RKO (cell line): ENCODE measurements at regions not wholly inside any gene's neighbourhood (a gene's known extent, or its start where the extent isn't known, plus 50 kb on each side); places are given as distances from the start of the nearest gene placed in this dataset.

ENCODE experiments used
- DNase-seq: peaks from one replicate; pipeline ENCODE4 v3.0.0-alpha.2; 2016; ENCODE audit warnings: low spot score

DNA sequence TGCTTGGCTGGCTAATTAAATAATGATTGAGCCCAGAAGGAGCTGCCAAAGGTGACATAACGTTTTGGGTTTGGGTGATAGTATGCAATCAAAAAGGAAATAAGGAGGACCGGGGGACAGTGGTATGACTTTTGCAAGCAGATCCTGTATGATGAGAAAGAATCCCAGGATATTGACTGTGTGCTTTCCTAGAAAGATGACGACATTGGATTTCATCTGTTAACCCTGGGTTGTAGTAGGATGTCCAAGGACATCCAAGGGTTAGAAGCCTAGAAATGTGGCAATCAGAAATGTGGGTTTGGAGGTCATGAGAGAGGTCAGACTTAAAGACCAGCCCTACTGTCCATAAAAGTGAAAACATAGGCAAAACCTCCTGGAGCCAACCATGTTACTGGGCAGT is 50.3 kb upstream of the HMHB1 start:
- no peak for DNase-seq

DNA sequence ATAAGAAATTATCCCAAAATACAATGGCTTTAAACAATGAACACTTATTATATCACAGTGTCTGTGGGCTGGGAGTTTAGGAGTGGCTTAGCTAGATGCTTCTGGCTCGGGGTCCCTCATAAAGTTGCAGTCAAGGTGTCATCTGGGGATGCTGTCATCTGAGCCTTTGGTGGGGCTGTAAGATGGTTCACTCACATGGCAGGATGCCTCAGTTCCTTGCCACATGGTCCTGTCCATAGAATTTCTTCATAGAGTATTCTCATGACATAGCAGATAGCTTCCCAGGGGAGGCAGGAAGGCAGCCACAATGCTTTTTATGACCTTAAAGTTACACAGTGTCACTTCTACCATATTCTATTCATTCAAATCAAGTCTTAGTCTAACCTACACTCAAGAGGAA is 51.2 kb upstream of the HMHB1 start:
- no peak for DNase-seq

DNA sequence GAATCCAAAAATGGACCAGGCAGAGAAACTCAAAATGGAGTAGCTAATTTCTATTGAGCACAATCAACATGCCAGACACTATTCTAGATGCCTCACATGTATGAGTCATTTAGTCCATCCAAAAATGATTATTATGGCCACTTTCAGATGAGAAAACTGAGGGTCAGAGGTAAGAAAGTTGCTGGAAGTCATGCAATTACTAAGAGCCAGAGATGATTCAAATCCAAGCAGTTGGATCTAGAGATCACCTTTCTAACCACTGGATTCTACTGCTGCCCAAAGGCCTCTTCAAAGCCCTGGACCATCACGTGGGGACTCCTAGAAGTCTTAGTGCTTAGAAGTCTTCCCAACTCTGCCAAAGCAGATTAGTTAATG is 51.8 kb upstream of the HMHB1 start:
- DNase-seq = no peak

DNA sequence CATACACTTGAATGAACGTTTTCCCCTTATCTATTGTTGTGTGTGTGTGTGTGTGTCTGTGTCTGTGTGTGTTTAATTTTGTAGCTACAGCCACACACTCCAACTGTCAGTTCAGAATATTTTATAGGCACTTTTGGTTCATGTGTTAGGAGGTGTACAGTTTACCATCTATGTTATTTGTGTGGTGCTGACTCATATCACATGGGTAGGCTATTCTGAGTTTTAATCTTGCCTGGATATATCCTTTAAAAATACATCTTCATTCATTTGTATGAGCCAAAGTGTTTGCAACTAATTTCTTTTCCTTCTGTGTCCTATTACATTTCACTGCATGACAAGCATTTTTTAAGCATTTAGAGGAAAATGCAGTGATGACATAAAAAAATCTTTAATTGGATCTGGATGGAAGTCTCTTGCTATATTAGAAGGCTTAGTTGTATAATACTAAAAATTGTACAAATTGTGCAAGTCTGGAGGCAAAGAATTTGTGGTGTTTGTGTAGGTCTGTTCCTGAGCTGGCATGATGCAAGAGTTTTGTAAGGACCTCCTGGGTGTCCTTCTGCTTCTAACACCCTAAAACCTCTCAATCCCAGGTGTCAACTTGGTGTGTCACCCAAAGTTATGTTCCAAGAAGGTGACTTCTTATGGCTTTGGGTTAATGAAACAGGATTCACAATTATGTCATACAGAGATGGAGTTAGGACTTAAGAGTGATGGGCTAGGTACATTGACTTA is 52.4 kb upstream of the HMHB1 start:
- DNase-seq = no peak

DNA sequence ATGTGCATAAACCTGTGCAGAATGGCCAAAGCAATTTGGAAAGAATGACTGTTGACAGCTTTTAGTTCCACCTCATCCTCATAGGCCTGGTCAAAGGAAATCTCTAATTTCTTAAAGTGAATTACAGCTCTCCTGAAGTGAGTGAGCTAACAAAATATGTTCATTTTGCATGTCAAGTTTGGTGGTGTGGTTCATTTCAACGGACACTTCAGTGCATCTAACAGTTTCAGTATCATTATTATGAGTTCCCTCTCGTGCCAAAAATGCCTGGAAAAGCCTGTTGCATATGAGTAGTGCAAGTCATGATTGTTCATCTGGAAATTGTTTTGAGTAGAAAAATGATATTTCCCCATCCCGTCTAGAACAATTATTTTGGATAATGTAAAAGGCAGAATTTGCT is 53.2 kb upstream of the HMHB1 start:
- DNase-seq = no peak

DNA sequence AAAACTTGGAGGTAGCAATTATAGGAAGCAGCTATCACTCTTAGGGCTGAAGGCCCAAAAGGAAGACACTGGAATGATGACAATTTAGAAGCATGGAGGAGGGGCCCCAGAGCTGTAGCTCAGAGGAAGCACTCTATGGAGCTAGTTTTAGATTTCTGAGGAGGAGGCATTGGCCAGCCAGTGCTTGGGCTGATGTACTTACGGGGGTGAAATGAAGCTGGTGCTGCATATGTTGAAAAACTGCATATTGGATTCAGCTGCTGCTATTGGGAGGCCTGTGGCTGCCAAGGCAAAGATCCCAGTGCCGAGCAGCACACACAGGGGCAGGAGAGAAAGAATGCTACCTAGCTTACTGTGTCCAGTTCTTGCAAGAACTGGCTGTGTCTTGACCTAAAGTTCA is 53.9 kb upstream of the HMHB1 start:
- DNase-seq = no peak

DNA sequence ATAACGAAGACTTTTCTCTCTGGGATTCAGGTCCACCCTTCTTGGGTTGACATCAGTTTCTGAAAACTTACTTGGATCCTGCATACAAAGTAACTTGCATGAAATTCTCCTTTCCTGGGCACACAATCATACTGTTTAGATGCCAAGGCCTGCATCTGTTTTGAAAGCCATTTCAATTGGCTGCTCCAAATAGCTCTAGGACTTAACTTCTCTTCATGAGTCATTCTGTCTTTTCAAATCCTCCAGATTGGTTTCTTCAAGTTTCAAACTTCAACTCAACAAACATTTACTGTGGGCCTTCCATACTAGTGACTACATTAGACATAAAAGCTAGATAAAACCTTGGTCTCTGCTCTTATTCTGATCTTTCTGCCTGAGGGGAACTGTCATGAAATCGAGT is 54.8 kb upstream of the HMHB1 start:
- no peak for DNase-seq

DNA sequence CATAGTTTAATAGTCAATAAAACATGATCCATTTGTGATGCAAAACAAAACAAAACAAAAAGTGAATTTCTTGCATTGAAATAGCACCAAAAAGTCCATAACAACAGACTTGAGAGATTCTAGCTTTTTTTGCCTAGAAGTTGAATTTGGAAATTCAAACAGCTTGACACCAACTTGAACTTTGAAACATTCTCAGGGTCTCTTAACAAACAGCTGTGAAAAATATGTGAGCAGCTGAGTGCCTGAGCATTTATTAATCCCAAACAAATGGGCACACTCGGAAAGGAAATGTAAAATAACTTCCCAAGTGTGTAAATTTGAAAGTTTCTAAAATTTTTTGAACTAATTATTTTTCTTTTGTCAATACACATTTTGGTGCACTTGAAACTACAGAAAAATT is 56.0 kb upstream of the HMHB1 start:
- no peak for DNase-seq

DNA sequence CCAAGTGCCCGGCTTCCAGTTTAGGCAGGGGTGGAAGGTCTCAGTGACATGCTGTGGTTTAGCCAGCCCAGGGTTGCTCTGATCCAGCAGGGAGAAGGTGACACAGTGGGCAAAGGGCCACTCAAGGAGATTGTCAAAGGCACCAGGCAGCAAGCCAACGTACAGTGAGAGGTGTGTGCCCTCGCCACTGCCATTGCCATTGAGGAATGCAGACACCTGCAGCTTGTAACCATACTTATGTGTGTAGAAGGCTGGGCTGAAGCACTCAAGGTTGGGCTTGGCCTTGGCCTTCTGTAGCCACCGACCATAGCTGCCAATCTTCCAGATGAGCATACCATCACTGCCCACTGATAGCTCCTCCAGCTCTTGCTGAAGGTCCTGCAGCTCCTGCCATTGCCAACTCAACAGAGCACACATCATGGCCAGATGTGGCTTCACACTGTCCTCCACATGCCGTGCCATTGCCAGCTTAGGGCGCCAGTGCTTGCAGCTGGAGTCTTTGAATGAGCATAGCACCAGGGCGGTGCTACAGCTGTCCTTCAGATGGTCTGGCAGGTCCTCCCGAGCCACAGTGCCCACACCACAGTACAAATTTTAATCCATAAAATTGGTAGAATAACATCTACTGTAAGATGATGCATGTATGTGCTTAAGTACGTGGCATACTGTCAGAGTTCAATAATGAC is 59.7 kb upstream of the HMHB1 start:
- DNase-seq = no peak

DNA sequence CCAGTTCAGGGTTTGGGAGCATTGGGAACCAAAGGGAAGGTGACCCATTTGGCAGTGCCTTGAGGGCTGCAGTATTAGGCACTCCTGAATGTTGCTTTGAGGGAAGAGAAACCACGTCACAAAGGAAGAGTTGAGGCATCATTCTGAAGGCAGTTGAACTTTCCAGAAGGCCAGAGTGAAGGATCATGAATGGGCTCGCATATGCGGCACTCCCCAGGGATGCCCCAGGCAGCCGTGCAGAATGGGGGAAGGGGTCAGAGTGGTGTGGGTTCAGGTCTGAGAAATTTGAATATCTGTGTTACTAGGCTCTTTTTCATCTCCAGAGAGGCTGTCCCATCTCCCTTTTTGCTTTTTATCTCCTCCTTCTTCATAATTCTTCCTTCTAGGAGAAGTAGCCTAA is 60.6 kb upstream of the HMHB1 start:
- DNase-seq = no peak

DNA sequence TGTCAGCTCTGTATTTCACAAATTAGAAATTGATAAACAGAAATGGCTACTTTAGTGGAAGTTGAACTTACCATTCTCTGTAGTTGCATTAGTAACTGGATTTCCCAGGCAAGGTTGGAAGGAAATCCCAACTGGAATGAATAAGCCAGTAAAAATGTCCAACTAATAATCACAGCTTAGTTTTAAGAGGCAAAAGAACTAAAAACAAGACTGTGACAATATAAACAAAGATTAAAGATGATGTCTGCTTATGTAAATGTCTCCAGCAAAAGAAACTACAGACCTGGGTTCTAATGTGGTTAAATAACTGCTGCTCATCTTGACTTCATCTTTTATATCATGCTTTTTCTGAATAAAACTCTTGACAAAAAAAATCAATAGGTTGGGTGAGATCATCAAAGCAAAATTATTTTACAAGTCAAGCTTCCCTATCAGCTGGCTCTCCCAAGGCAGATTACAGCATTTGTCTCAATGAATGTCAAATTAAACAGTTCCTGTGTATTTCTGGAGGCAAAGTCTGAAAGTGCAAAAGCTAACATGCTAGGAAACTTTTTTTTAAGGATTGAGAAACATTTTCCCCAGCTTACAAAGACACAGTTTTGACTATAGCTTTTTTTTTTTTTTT is 62.3 kb upstream of the HMHB1 start:
- no peak for DNase-seq

DNA sequence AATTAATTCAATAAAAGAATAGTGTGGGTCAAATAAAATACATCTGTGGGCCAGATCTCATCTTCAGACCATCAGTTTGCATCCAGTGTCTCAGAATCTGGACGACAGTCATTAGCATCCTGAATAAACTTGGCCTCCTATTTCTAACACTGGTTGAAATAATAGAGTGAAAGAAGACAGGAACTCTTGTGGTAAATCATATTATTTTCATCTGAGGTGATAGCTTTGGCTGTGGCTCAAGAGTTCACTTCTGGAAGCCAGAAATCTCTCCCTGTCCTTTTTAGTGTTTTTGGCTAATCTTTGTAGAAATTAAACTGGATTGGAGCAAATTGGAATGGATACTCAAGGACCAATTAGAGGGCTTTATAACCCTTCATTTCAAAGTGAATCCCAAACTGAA is 63.4 kb upstream of the HMHB1 start:
- no peak for DNase-seq

DNA sequence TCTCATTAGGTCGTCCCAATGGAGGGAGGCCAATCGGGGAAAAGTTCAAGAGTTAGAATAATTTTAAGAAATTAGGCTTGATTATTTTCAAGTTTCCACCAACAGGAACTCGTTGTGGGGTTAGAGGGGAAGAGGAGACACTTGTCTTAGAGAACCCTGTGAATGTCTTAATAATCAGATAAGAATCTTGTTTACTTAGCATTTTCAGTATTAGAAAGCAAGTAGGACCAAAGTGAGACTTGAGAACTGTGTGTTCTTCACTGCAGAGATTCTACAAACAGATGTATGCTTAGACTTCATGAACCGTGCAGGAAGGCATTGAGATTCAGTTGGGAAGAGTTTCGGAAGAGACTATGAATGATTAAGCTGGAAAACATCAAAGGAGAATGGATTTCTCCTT is 69.0 kb upstream of the HMHB1 start:
- no peak for DNase-seq

DNA sequence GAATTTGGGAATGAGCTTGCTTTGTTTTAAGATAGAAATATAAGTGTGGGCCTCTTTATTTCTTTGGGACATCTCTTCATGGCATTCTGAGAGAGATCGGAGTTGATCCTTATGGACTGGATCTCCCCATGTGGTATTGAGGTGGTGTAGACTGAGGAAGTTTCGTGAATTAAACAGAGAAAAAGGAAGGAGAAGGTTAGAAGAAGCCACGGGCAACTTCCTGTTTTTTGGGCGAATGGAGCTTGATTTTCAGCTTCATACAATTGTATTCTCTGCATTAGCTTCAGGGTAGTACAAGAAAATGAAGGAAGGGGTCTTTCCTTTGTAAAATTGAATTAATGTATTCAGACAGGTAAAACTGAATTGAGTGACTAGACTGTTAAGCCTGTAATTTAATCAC is 70.5 kb upstream of the HMHB1 start:
- DNase-seq = no peak

DNA sequence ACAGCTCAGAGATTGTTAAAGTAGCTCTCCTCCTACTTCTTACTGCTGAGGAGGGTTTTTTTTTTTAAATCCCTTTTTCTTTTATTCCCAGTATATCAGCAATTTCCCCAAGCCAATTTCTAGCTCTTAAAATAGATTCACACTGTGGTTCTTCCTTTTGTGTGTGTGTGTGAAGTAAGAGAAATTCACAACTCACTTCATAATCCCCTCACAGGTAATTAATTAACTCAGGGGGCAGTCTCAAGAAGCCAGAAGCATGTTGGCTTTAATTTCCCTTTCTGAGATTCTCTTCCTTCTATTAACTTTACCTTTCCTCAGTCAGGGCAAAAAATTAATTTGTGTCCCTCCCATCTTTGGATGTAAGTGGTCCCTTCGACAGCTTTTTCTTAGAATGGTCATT is 71.0 kb upstream of the HMHB1 start:
- no peak for DNase-seq

DNA sequence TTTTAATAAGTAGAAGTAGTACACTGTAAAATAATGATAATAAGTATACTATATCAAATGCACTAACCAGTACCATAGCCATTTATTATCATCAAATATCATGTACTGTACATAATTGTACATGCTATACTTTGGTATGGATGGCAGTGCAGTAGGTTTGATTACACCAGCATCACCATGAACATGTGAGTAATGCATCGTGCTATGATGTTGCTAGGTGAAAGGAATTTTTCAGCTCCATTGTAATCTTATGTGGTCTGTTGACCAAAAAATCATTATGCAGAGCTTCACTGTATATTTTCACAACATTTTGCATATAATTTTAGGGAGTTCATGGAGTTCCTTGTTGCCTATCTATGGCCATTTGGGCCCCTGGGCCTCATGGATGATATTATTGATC is 72.2 kb upstream of the HMHB1 start:
- no peak for DNase-seq

DNA sequence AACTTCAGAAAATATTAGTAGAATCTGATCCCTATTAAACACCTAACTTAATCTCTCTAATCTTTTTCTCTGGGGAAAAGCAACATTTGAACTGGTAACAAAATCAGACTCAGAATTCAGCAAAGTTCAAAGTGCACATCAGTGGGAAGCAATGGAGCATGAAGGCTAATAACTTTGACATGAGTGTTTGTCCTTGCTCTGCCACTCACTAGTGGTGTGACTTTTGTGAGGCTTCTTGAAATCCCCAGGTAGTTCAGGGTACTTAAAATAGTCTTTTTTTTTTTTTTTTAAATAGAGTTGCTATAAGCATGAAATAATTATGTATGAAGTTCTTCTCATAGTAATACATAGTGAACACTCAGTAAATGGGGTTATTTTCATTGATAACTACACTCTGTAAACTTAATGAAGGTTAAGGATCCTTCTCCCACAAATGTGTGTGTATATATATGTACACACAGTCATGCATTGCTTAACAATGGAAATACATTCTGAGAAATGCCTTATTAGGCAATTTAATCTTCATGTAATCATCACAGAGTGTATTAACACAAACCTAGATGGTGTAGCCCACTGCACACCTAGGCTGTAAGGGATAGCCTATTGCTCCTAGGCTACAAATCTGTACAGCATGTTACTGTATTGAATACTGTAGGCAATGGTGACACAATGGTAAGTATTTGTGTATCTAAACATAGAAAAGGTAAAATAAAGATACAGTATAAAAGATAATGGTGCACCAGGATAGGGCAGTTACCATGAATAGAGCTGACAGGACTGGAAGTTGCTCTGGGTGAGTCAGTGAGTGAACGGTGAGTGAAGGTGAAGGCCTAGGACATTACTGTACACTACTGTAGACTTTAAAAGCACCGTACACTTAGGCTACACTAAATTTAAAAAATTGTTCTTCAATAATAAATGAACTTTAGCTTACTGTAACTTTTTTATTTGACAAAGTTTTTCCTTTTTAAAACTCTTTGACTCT is 73.3 kb upstream of the HMHB1 start:
- DNase-seq = no peak

DNA sequence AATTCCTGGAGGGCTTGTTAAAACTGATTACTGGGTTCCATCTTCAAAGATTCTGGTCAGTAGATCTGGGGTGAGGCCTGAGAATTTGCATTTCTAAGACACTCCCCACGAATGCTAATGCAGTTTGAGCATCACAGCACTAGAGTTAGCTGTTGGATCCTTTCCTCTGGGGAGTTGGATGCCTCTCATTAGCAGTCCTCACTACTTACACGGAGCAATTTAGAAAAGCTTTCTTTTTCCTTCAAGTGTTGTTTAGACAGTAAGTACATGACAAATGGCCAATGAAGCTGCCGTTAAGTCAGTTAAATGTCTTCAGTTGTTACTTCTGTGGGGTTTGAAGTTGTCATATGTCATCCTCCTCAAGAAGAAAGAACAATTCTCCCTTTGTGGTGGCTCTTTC is 74.9 kb upstream of the HMHB1 start:
- DNase-seq = no peak

DNA sequence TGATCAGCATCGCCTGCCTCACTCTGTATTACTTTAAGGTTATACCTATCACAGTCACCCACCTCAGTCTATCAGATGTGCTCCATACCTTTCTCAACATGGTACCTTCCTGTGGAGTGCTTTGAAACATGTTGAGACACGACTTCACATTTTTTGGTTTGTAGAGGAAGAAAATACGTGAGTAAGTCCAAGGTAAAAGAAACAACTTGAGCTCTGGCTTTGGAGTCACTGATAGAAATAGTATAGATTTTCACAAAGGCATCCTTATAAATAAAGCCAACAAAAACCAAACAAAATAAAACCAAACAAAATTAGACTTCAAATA is 77.5 kb upstream of the HMHB1 start:
- no peak for DNase-seq

DNA sequence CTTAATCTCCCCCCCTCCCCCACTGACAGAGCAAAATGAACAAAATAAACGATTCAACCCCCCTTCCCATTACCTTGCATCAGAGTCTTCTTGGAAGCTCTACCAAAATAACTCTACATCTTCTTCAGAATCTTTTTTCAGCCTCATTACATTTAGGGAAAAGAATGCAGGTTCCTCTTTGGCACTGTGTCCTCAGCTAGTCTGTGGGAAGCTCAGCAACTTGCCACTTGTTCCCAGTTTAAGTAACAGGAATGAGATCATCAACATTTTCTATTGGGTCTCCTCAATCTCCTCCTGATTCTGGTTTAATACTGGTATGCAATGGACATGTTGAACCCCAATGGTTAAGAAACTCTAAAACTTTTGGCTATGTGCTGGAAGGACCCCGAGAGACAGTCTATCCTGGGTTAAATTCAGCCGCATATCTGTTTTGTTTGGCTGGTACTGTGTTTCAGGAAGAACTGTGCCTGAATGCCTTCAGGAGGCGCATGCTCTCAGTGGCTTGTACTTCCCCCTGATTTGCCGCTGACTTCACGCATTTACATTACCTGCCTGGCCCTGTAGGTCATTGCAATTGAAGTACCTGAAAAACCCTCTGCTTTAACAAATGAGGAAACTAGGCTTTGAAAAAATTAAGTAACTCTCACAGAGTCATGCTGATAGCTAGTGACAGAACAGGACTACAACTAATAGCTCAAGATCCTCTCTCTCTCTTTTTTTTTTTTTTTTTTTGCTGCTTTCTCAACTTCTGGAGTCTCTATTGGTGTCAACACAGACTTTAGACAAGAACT is 78.1 kb upstream of the HMHB1 start:
- DNase-seq = no peak

DNA sequence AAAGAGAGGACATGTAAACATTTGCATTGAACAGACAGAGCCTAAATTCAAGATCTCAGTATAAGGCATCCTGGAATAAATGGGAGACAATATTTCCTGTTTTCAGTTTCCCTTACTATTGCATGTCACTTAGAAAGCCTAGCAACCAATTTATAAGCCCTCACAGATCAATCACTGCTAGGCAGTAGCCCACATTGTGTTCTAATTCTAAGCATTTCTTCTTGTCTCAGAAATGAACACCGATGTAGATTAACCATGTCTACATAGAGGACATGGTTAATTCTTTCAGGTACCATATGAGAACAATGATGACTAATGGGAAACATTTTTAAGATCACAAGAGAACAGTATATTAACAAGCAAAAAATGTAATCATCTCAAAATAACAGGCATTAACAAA is 79.6 kb upstream of the HMHB1 start:
- no peak for DNase-seq
